ENCODE measurements at regions not wholly inside any gene's neighbourhood (a gene's known extent, or its start where the extent isn't known, plus 50 kb on each side); places are given as distances from the start of the nearest gene placed in this dataset.

DNA sequence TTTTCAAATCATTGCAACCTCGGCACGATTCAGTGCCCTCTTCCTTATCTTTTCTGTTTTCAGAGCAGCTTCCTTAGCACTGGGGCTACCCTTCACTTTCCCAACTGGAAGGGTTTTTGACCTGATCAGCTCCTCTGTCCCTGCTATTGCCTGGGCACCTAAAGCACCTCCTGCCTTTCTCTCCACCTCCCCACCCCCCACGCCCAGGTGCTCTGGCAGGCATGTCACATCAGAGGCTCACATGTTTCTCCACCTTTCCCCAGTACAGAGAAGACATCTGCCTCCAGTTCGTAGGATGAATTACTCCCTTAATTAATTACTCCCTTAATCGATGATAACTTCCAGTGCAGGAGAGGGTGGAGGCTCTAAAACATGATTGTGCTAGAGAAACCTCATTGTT lies 88.7 kb upstream of the LCLAT1 start:
- TF ChIP-seq YY1 (IDR thresholded peaks at IDR 0.05; ENCODE audit: low read depth), result no peak
- TF ChIP-seq, protein P1, sequence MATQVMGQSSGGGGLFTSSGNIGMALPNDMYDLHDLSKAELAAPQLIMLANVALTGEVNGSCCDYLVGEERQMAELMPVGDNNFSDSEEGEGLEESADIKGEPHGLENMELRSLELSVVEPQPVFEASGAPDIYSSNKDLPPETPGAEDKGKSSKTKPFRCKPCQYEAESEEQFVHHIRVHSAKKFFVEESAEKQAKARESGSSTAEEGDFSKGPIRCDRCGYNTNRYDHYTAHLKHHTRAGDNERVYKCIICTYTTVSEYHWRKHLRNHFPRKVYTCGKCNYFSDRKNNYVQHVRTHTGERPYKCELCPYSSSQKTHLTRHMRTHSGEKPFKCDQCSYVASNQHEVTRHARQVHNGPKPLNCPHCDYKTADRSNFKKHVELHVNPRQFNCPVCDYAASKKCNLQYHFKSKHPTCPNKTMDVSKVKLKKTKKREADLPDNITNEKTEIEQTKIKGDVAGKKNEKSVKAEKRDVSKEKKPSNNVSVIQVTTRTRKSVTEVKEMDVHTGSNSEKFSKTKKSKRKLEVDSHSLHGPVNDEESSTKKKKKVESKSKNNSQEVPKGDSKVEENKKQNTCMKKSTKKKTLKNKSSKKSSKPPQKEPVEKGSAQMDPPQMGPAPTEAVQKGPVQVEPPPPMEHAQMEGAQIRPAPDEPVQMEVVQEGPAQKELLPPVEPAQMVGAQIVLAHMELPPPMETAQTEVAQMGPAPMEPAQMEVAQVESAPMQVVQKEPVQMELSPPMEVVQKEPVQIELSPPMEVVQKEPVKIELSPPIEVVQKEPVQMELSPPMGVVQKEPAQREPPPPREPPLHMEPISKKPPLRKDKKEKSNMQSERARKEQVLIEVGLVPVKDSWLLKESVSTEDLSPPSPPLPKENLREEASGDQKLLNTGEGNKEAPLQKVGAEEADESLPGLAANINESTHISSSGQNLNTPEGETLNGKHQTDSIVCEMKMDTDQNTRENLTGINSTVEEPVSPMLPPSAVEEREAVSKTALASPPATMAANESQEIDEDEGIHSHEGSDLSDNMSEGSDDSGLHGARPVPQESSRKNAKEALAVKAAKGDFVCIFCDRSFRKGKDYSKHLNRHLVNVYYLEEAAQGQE (IDR thresholded peaks at IDR 0.05; ENCODE audit: low read depth), result no peak
- no peak for TF ChIP-seq EP300 (IDR thresholded peaks at IDR 0.05; ENCODE audit: borderline replicate concordance)
- no peak for TF ChIP-seq RAD21 (IDR thresholded peaks at IDR 0.05; ENCODE audit: low read depth)
